HL-60 (cell line): ENCODE measurements at regions not wholly inside any gene's neighbourhood (a gene's known extent, or its start where the extent isn't known, plus 50 kb on each side); places are given as distances from the start of the nearest gene placed in this dataset.

ENCODE experiments used
- GABPA ChIP-seq: IDR thresholded peaks from 2 replicates; pipeline ENCODE4 v1.6.1; 2012; ENCODE audit warnings: low read depth
- POLR2AphosphoS5 ChIP-seq: IDR thresholded peaks from 2 replicates; pipeline ENCODE4 v1.6.1; 2012; ENCODE audit warnings: low read depth
- SPI1 ChIP-seq: IDR thresholded peaks from 2 replicates; pipeline ENCODE4 v1.6.1; 2012; ENCODE audit warnings: low read depth, mild to moderate bottlenecking, borderline replicate concordance
- TF ChIP-seq, protein P1 (sequence below): IDR thresholded peaks from one replicate; pipeline ENCODE4 v1.5.1; 2011; ENCODE audit warnings: low read length, control low read depth, inconsistent platforms; ENCODE audit not compliant: insufficient read depth
- TF ChIP-seq, protein P2 (sequence below): IDR thresholded peaks from 2 replicates; pipeline ENCODE4 v1.6.1; 2012; ENCODE audit warnings: low read depth; ENCODE audit not compliant: insufficient replicate concordance

DNA sequence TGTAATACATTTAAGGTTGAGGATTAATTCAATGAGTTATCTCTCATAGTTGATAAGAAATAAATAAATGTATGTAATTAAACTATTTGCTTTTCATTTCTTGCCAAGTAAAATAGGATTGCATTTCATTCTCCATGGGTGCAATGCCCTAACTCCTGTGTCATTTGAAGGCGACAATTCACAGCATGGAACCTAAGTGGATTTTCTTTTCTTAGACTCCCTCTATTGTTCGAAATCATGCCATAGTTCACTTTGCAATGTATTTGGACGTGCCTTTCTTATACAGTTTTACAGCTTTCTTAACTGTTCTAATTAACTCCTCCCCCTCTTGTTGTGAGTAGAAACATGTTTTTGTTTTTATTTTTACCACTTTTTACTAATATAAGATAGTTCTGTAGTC lies 263.0 kb downstream of the B3GLCT start:
- TF ChIP-seq, protein P1, sequence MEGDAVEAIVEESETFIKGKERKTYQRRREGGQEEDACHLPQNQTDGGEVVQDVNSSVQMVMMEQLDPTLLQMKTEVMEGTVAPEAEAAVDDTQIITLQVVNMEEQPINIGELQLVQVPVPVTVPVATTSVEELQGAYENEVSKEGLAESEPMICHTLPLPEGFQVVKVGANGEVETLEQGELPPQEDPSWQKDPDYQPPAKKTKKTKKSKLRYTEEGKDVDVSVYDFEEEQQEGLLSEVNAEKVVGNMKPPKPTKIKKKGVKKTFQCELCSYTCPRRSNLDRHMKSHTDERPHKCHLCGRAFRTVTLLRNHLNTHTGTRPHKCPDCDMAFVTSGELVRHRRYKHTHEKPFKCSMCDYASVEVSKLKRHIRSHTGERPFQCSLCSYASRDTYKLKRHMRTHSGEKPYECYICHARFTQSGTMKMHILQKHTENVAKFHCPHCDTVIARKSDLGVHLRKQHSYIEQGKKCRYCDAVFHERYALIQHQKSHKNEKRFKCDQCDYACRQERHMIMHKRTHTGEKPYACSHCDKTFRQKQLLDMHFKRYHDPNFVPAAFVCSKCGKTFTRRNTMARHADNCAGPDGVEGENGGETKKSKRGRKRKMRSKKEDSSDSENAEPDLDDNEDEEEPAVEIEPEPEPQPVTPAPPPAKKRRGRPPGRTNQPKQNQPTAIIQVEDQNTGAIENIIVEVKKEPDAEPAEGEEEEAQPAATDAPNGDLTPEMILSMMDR, result no peak
- TF ChIP-seq POLR2AphosphoS5, result no peak
- no peak for TF ChIP-seq SPI1
- no peak for TF ChIP-seq GABPA
- TF ChIP-seq, protein P2, sequence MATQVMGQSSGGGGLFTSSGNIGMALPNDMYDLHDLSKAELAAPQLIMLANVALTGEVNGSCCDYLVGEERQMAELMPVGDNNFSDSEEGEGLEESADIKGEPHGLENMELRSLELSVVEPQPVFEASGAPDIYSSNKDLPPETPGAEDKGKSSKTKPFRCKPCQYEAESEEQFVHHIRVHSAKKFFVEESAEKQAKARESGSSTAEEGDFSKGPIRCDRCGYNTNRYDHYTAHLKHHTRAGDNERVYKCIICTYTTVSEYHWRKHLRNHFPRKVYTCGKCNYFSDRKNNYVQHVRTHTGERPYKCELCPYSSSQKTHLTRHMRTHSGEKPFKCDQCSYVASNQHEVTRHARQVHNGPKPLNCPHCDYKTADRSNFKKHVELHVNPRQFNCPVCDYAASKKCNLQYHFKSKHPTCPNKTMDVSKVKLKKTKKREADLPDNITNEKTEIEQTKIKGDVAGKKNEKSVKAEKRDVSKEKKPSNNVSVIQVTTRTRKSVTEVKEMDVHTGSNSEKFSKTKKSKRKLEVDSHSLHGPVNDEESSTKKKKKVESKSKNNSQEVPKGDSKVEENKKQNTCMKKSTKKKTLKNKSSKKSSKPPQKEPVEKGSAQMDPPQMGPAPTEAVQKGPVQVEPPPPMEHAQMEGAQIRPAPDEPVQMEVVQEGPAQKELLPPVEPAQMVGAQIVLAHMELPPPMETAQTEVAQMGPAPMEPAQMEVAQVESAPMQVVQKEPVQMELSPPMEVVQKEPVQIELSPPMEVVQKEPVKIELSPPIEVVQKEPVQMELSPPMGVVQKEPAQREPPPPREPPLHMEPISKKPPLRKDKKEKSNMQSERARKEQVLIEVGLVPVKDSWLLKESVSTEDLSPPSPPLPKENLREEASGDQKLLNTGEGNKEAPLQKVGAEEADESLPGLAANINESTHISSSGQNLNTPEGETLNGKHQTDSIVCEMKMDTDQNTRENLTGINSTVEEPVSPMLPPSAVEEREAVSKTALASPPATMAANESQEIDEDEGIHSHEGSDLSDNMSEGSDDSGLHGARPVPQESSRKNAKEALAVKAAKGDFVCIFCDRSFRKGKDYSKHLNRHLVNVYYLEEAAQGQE, result no peak
